HG03558 (cell line): ENCODE measurements at regions not wholly inside any gene's neighbourhood (a gene's known extent, or its start where the extent isn't known, plus 50 kb on each side); places are given as distances from the start of the nearest gene placed in this dataset.
"Not testable (repeated sequence)": the region's sequence is repeated elsewhere in the genome, so short reads cannot be mapped to it uniquely, and the experiment has no call there.

Experiments used
- ATAC-seq: cut with Tn5 transposase; IDR thresholded peaks from one replicate; pipeline ENCODE4 v1.9.1; 2021; ENCODE audit warnings: moderate number of reproducible peaks; ENCODE audit not compliant: unreplicated experiment; ENCODE audit errors: extremely low read depth

DNA sequence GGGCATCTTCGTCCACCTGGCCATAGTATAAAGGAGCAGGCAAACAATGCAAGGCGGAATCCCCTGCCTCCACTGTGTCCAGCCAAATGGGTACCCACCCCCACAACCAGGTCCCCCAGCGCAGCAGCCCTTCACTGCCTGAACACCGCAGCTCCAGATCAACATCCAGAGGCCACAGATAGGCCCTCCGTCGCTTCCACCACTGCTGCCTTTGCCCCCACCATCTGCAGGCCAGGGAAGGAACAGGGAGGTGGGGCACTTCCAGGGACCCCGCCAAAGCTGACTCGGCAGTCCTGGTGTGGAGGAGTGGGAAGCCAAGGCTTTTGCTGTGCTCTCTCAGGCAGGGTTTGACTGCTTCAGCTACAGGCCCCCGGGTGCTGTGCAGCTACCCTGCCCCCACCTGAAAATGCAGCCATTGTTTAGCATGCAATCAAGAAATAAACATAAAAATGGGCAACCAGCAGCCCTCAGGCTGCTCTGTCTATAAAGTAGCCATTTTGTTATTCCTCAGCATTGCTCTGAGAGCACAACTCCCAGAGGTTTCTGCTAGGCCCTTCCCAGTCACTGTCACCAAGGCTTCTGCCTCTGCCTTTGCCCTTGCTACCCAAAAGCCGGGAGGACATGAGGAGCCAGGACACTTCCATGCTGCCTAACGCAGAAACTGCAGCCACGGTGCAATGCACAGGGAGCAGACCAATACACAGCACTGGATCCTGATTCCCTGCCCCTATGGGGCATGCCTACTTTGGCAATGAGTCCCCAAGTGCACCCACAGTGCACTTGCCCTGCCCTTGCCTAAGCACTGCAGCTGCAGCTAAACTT is 733.2 kb upstream of the KLHL1 start:
- no peak for ATAC-seq

DNA sequence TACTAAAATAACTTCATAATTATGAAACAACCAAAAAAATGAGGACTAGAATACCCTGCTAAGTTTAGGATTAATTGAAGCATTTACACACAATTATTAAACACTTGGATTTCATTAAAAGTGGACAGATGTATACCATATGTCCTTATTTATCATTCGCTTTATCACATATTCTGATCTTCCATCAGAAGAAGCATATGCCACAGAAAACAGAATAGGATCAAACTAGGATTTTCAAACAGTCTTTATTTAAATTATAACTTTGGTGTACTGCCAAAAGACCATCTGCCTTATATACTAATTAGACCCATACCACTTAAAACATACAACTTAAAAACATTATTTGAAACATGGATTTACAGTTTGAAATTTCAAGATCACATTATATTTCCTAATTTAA is 727.1 kb upstream of the KLHL1 start:
- ATAC-seq: no peak

DNA sequence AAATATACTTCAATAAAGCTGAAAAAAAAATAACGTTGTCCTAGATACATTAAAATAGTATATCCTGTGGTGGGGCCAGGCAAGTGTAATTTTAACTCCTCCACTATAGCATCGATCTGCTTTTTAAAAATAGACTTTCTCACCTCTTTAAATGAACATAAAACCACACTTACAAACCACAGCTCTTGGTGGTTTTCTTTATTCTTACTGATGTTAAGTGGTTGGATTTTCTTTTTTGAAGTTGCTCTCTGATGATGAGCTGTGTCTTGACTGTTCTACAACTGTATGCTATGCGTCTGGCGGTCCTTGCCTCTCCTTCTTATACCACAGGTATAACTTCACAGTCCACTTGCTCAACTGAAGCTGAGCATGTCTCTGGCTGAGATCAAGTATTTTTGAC is 721.5 kb upstream of the KLHL1 start:
- no peak for ATAC-seq

DNA sequence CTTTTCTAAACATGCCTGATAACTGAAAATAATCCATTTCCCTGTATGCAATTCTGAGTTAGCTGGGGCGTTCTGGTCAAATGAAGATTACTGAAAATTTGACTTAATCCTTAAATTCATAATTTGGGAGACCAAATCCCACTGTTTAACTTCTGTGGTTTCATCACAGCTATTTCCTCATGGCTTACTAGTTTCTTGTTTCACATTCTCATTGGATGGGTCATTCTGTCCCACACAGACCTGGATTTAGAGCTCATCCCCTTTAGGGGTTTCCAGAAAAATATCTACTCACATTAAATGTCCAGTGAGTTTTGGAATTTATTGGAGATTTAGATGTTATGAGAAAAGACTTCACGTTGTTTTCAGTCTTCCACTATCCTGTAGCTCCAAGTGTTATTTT is 709.3 kb upstream of the KLHL1 start:
- no peak for ATAC-seq

DNA sequence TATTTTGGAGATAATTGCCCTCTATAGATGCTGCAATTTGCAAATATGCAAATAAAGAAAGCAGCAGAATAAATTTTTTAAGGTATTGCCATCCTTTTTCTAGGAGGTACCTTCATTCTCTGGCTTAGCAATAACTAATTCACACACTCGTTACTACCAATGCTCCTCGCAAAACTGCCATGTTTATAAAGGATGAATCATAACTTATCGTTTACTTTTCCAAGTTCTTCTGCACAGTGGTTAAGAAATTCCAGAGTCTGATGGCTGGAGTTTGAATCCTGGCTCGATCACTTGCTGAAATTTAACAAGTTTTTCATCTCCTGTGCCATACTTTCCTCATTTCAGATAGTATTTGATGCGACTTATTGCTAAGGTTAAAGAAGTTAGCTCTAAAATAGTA is 708.6 kb upstream of the KLHL1 start:
- no peak for ATAC-seq

DNA sequence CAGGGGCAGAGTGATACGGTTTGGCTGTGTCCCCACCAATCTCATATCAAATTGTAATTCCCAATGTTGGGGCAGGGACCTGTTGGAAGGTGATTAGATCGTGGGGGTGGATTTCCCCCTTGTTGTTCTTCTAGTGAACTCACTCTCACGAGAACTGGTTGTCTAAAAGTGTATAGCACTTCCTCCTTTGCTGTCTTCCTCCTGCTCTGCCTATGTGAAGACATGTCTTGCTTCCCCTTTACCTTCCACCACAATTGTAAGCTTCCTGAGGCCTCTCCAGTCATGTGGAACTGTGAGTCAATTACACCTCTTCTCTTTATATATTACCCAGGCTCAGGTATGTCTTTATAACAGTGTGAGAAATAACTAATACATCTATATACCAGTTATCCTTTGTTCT is 706.4 kb upstream of the KLHL1 start:
- ATAC-seq: no peak

DNA sequence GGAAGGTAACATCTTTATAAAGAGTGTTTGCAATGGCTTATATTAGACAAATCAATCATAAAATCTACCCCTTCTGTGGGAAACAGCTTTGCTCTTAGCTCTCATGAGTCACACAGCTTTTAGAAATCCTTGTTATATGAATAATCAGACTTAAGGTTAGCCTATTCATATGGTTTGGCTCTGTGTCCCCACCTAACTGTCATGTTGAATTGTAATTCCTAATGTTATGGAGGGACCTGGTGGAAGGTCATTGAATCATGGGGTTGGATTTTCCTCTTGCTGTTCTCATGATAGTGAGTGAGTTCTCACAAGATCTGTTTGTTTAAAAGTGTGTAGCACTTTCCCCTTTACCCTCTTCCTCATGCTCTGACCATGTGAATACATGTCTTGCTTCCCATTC is 704.2 kb upstream of the KLHL1 start:
- ATAC-seq: no peak

DNA sequence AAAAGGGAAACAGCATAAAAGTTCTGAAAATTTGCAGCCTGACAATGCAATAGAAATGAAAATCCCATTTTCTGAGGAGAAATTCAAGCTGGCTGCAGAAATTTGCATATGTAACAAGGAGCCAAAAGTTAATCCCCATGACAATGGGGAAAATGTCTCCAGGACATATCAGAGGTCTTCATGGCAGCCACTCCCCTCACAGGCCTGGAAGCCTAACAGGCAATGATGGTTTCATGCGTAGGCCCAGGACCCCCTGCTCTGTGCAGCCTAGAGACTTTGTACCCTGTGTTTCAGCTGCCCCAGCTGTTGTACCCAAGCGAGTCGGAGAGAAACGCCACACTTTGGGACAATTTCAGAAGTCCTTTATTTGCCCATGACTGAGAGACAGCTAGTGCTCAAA is 701.3 kb upstream of the KLHL1 start:
- no peak for ATAC-seq

DNA sequence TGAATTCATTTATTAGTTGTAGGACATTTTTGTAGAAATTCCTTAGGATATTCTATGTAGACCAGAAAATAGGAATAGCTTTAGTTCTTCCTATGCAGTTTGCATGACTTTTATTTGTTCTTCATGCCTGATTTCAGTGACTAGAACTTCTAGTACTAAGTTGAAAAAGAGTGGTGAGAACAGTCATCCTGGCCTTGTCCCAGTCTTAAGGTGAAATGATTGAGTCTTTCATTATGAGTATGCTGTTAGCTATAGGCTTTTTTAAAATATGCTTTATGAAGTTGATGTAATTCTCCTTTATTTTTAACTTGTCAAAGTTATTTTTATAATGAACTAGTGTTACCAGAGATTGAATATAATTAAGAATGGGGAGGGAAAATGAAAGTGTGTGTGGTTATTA is 690.1 kb upstream of the KLHL1 start:
- no peak for ATAC-seq

DNA sequence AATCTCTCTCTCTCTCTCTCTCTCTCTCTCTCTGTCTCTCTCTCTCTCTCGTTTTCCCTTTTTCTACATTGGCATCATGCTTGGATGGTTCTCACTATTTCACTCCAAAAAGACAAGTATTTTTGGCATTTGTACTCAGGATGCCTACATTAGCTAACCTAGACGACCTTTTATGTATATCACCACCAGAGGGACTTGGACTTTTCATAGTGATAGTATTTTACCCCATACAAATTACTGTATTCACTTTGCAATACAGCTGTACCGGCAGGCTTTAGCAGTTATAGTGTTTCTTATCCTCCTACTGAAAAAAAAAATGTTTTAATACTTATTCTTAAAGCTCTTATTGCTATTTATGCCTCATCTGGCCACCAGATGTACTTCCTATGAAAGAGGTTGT is 687.2 kb upstream of the KLHL1 start:
- no peak for ATAC-seq

DNA sequence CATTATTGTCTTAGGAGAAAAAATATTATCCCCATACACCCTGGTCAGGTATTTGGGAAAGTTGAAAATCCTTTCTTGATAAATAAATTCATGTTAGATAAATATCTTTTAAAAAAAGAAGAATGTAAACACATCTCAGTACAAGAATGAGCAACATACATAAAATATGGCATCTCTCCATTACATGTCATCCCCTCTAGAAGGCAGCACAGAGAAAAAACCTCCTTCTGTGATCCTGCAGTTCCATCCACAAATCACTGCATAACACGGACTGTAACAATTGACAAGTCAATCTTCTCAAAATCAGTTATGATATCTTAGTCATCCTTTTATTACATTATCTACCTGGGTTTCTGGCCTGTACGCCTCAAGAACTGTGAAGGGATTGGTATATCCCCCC is 683.9 kb upstream of the KLHL1 start:
- ATAC-seq: no peak

DNA sequence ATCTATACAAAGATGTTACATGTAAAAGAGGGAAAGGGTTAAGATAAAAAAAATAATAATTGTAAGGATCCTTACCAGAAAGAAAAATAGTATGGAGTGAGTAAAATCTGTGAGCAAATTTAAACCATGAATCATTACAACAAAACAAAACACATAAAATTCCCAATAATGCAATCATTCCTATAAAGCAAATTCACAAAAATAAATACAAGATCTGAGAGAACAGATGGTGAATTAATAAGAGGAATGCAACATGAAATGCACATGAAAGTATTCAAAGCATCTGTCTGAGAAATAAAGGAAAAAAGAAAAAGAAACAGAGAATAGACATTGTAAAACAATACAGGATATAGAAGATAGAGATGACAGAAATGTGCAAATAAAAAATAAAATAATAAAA is 681.5 kb upstream of the KLHL1 start:
- no peak for ATAC-seq

DNA sequence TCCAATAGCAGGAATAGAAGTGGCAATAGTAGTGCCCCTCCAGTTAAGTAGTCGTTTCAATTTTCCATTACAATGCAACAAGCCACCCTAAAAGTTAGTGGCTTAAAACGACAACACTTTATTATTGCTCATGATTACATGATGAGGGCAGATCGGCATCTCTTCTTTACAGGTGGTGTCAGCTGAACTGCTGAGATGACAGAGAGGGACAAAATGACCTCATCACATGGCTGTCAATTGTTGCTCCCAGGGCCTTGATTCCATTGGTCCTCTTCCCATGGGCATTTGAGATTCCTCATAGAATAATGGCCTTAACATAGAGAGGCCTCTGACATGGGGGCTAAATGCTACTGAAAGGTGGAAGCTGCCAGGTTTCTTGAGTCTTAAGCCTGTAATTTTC is 679.8 kb upstream of the KLHL1 start:
- ATAC-seq: no peak

DNA sequence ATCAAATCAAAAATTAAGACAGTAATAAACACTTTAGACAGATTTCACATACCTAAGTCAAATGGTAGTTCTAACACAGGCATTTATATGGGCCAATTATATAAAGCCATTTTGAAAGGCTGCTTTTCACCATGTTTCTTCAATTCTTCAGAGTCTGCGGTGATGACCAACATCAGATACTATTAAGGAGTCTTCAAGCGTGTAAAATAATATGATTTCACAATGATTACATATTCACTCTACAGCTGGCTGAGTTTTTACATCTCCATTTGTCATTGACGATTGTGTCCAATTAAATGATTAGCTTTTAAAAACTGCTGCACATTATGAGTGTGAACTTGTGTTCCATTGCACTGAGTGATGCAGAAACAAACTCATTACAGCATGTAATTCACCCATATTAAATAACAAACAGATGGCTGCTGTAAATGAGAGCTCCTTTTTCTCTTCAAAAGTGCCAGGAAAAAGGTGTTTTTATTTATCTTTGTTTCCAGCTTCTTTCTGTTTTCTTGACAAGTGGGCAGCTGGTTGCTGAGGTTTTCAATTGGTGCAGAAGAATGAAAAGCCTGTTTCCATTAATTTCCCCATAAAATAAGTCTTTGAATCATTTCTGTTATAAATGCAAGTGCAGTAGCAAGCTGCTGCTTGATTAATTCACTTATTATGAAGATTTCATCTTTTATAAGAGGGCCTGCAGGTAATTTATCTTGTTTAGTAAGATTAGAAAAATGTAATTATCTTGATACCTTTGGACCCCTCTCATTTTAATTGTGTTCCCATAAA is 676.1 kb upstream of the KLHL1 start:
- ATAC-seq: no peak

DNA sequence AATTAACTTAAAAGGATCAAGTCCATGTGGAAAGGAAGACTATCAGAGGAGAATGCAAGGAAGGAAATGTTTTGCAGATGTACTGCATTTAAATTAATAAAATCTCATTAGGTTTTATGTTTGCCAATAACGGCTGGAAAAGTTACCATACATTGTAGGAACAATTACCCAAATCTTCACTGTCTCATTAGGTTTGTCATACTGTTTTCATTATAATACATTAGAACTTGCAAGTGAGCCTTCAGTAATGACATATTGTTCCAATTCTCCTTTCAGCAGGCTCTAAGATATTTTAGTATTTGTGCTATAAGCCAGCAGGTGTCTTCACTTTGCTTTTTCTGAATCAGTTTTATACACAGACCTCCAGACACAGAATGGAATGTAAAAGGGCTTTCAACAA is 661.6 kb upstream of the KLHL1 start:
- ATAC-seq: no peak

DNA sequence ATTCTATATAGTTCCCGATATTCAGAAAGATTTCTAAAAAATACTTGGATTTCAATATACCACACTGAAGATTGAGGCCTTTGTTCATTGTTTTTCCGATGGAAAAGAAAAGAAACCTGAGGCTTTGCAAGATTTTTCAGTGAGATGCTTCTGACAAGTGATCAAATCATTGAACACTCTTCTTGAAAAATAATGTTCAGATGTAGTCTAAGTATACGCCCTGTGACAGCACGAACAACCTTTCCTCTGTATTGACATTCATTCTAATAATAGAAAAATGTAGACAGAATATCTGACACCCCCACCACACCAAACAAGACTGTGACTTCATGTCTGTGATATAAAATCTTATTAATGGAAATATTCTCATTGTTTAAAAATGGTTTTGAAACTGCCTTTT is 650.7 kb upstream of the KLHL1 start:
- no peak for ATAC-seq

DNA sequence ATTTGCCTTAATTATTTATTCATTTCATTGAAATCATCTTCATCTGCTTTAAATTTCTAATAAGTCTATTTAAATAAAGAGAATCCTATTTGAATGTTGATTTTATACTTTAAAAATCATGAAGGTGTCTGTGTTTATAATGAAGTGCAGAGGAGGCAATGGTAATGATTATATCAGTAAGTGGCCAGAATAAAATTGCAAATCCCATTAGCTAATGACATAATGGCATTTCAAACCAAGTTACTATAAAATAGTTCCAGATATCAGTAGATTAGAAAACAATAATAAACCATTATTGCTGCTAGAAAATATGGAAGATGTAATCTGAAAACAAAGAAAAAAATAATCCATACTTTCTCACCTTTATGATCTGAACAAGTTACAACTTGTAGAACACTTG is 647.8 kb upstream of the KLHL1 start:
- no peak for ATAC-seq

DNA sequence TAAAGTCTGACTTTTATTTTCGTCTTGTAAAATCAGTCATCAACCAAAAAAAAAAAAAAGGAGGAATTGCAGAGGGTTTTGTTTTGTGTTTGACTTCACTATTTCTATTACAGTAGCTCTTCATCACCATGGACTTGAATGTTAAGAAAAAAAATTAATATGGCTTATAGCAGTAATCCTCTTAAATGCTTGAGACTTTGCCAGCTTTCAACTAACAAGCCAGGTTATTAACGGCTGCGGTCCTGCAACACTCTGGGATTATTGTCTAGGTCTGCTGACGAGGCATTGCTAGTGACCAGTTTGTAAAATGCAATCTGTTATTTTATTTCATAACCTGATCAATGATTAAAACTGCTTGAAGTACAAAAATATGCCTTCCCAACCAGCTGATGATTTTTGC is 647.2 kb upstream of the KLHL1 start:
- ATAC-seq: no peak

DNA sequence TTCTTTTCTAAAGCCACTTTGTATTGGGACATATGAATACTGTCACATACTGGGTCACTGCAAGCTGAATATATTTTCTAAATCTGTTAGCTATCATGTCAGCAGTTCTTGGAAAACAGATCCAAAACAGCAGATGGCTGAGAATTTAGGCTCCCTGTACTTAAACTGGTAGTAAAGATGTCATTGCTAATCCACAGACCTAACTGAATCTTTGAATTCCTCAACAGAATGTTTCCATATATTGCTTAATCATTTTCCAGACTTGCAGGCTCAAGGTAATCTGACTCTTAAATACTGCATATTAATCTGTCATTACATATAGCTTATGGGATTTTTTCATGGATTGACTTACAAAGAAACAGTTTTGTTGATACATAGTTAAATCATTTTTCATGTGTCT is 639.0 kb upstream of the KLHL1 start:
- no peak for ATAC-seq

DNA sequence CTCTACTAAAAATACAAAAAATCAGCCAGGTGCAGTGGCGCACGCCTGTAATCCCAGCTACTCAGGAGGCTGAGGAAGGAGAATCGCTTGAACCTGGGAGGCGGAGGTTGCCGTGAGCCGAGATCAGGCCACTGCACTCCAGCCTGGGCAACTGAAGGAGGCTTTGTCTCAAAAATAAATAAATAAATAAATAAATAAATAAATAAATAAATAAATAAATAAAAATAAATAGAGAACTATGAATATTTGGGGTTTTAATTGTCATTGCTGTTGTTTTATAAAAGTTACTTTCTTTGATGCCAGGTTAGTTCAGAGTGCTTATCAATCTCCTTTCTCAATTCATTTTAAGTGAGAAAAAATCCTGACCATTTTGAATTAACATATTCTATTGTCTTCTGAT is 638.2 kb upstream of the KLHL1 start:
- ATAC-seq: not testable (repeated sequence)

DNA sequence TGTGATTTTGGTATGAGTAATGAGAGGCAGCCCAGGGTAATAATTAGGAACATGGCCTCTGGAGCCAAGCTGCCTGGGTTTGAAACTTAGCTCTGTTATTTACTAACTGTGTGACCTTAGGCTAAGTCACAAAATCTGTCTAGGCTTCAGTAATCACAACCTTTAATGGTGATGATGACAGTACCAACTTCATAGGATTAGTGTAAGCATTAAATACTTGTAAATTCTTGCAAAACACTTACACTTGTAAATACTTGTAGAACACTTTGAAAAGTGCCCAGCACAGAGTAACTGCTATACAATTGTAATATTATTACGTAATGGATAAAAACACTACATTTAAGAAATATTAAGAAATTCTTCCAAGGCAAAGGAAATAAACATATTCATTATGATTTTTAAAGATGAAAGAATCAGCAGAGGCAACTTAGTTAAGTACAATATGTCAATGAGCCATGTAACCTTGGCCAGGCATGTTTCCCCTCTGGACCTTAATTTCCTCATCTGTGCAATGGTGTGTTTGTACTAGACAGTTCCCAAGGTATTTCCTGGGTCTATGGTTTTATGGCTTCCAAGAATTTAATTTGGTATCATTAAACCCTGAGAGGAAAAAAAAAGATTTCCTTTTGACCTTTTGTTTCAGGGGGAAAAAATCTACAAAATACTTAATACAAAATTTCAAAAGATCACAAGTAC is 628.5 kb upstream of the KLHL1 start:
- ATAC-seq: no peak
